ENCODE measurements at regions not wholly inside any gene's neighbourhood (a gene's known extent, or its start where the extent isn't known, plus 50 kb on each side); places are given as distances from the start of the nearest gene placed in this dataset.
"Not testable (repeated sequence)": the region's sequence is repeated elsewhere in the genome, so short reads cannot be mapped to it uniquely, and the experiment has no call there.

DNA sequence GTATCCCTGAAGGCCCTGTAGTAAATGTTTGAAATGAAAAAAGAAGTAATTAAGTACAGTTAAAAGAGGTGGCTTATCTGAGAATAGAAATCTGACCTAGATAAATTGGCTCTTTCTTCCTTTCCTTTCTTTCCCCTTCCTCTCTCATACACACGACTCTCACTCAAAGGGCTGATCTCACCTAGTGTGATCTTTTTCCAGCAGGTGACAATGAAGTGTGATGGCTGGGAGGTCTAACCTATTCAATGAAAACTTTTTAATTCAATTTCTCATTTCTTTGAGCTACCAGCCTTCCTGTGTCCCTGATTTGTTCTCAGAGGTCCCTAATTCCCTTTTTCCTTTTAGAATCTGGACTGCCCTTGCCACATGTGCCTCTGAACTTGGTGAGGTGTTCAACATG is 118.0 kb upstream of the RIMS1 start:
- Histone ChIP-seq H3K36me3 (no peaks in the 10 kb centered on the region), H3K4me3 (no peak overlapping the region), H3K27ac (replicated peaks) (no peak overlapping the region), H3K27me3 (ENCODE audit: low read depth) (no peaks in the 10 kb centered on the region), H3K4me1 (no peaks in the 10 kb centered on the region), H3K9me3 (replicated peaks) (no peaks in the 10 kb centered on the region)
- intact Hi-C loops (cut with micrococcal nuclease), result no loop called here
- no peak for DNase-seq
- TF ChIP-seq, protein P1, sequence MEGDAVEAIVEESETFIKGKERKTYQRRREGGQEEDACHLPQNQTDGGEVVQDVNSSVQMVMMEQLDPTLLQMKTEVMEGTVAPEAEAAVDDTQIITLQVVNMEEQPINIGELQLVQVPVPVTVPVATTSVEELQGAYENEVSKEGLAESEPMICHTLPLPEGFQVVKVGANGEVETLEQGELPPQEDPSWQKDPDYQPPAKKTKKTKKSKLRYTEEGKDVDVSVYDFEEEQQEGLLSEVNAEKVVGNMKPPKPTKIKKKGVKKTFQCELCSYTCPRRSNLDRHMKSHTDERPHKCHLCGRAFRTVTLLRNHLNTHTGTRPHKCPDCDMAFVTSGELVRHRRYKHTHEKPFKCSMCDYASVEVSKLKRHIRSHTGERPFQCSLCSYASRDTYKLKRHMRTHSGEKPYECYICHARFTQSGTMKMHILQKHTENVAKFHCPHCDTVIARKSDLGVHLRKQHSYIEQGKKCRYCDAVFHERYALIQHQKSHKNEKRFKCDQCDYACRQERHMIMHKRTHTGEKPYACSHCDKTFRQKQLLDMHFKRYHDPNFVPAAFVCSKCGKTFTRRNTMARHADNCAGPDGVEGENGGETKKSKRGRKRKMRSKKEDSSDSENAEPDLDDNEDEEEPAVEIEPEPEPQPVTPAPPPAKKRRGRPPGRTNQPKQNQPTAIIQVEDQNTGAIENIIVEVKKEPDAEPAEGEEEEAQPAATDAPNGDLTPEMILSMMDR (IDR thresholded peaks at IDR 0.05; ENCODE audit: borderline replicate concordance), result no peak

DNA sequence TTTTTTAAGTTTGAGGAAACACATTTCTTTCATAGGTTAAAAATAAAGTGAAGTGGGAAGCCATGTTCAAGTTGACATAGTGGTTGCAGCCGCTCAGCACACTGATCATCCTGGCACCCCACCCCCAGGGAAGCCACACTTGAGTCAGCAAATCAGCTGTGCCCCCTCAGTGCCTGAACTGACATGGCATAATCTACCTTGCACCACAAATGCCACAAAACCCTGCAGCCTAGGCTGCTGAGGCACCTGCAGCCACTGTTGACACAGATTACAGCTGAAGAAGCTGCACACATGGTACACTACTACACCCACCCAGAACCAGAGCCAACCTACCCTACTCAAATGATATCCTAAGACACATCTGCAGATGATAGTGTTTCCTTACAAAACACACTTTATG is 77.5 kb upstream of the RIMS1 start:
- H3K4me1 ChIP-seq, result no peaks in the 10 kb centered on the region
- peaks cover 64% of the 10 kb centered on the region for H3K9me3 ChIP-seq (replicated peaks)
- no peaks in the 10 kb centered on the region for H3K36me3 ChIP-seq
- DNase-seq, result no peak
- intact Hi-C loops (cut with micrococcal nuclease), result no loop called here
- TF ChIP-seq, protein P1 (IDR thresholded peaks at IDR 0.05; ENCODE audit: borderline replicate concordance), result no peak
- H3K27me3 ChIP-seq (ENCODE audit: low read depth), result no peaks in the 10 kb centered on the region
- H3K4me3 ChIP-seq, result no peak overlapping the region
- H3K27ac ChIP-seq (replicated peaks), result no peak overlapping the region

DNA sequence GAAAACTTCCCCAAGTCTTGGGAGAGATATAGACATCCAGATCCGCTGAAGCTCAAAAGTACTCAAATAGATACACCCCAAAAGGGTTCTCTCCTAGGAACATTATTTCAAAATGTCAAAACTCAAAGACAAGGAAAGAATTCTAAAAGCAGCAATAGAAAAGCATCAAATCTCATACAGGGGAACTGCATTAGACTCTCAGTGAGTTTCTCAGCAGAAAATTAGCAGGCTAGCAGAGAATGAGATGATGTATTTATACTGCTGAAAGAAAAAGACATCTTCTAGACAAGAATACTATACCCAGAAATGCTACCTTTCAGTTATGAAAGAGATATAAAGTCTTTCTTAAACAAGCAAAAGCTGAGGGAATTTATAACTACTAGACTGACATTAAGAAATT is 75.5 kb upstream of the RIMS1 start:
- no peaks in the 10 kb centered on the region for H3K36me3 ChIP-seq
- intact Hi-C loops (cut with micrococcal nuclease), result no loop called here
- TF ChIP-seq, protein P1 (IDR thresholded peaks at IDR 0.05; ENCODE audit: borderline replicate concordance), result no peak
- H3K27ac ChIP-seq (replicated peaks), result no peak overlapping the region
- H3K9me3 ChIP-seq (replicated peaks), result peaks cover 84% of the 10 kb centered on the region
- DNase-seq, result no peak
- no peak overlapping the region for H3K4me3 ChIP-seq
- H3K27me3 ChIP-seq (ENCODE audit: low read depth), result no peaks in the 10 kb centered on the region
- no peaks in the 10 kb centered on the region for H3K4me1 ChIP-seq

DNA sequence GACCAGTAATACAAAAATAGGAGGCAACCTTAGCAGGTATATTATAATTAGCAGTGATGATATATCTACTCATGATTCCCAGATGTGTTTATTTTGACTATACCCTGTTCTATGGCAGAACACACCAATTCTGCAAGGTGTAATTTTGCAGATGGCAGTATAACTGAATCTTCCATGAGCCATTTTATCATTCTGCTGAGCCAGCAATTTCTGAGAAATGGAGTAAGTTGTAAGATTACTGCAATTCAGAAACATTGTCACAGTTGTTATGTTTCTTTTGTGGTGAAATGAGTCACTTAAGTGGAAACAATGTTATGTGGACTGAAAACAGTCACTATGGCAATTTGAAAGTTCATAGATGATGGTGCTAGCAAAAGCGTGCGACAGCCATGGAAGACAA is 63.7 kb upstream of the RIMS1 start:
- TF ChIP-seq, protein P1 (IDR thresholded peaks at IDR 0.05; ENCODE audit: borderline replicate concordance), result no peak
- no peaks in the 10 kb centered on the region for H3K4me1 ChIP-seq
- peaks cover 17% of the 10 kb centered on the region for H3K9me3 ChIP-seq (replicated peaks)
- H3K27ac ChIP-seq (replicated peaks), result no peak overlapping the region
- intact Hi-C loops (cut with micrococcal nuclease), result no loop called here
- H3K4me3 ChIP-seq, result no peak overlapping the region
- H3K36me3 ChIP-seq, result no peaks in the 10 kb centered on the region
- H3K27me3 ChIP-seq (ENCODE audit: low read depth), result no peaks in the 10 kb centered on the region
- no peak for DNase-seq

DNA sequence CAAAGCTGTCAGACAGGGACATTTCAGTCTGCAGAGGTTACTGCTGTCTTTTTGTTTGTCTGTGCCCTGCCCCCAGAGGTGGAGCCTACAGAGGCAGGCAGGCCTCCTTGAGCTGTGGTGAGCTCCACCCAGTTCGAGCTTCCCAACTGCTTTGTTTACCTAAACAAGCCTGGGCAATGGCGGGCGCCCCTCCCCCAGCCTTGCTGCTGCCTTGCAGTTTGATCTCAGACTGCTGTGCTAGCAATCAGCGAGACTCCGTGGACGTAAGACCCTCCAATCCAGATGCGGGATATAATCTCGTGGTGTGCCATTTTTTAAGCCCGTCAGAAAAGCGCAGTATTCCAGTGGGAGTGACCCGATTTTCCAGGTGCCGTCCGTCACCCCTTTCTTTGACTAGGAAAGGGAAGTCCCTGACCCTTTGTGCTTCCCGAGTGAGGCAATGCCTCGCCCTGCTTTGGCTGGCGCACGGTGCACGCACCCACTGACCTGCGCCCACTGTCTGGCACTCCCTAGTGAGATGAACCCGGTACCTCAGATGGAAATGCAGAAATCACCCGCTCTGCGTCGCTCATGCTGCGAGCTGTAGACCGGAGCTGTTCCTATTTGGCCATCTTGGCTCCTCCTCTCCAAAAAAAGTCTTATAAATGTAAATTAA is 54.1 kb upstream of the RIMS1 start:
- intact Hi-C loops (cut with micrococcal nuclease); H3K36me3 ChIP-seq; H3K4me1 ChIP-seq; DNase-seq; H3K4me3 ChIP-seq; H3K27me3 ChIP-seq (ENCODE audit: low read depth); H3K27ac ChIP-seq (replicated peaks): not testable (repeated sequence)
- peaks cover 33% of the 10 kb centered on the region for H3K9me3 ChIP-seq (replicated peaks)

Small RNA genes lying in the stretch of these regions (microRNA-seq; reads per million reads assigned to microRNA genes)
- gene MIR30A (27,816 reads per million, percentile 97 among the genes with 10 or more reads in this experiment), gene MIR30C2 (97.7 reads per million, percentile 57 among the genes with 10 or more reads in this experiment)
